Upper lobe of left lung (tissue), 4 donors: ENCODE measurements at regions not wholly inside any gene's neighbourhood (a gene's known extent, or its start where the extent isn't known, plus 50 kb on each side); places are given as distances from the start of the nearest gene placed in this dataset.

Source experiments
- EP300 ChIP-seq, 4 donors: sonication (generic); formaldehyde crosslinking; IDR thresholded peaks; one replicate each; pipeline ENCODE4 v1.5.1; 2017; ENCODE audit warnings: antibody characterized with exemption in 4 of 4, control low read depth in 2 of 4
- POLR2A ChIP-seq, 4 donors: fragments of 450-650 bp; IDR thresholded peaks; one replicate each; pipeline ENCODE4 v1.5.1; 2016 to 2017; ENCODE audit warnings: antibody characterized with exemption in 4 of 4, mild to moderate bottlenecking in 2 of 4
- TF ChIP-seq, protein P1 (sequence below), 6 experiments: fragments of 450-650 bp in 4 of 6; fragments of 200-600 bp in 2 of 6; sonication (generic) in 2 of 6; IDR thresholded peaks; one replicate each; pipeline ENCODE4 v1.5.1; 2016 to 2019; ENCODE audit warnings: antibody characterized with exemption in 6 of 6

DNA sequence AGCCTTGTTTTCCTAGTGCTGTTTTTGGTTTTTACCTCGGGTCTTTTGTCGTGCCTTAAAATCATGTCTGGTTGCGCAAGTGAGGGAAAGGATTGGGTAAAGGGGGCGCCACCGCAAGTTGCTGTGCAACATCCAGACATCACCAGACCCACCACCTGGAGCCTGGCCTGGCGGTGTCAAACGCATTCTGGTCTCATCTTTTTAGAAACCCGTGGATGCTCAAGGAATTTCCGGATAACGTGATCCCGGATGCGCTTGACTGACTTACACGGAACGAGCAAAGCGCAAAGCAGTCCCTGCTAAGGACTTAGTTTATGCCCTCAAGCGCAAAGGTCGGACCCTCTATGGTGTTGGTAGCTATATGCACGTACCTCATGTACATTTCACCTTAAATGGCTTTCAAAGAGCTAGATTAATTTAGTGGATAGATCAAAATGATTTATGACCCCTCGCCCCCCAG, 105.2 kb downstream of the OR2B2 start:
- TF ChIP-seq EP300 (IDR thresholded peaks at IDR 0.05): no peak
- TF ChIP-seq, protein P1, sequence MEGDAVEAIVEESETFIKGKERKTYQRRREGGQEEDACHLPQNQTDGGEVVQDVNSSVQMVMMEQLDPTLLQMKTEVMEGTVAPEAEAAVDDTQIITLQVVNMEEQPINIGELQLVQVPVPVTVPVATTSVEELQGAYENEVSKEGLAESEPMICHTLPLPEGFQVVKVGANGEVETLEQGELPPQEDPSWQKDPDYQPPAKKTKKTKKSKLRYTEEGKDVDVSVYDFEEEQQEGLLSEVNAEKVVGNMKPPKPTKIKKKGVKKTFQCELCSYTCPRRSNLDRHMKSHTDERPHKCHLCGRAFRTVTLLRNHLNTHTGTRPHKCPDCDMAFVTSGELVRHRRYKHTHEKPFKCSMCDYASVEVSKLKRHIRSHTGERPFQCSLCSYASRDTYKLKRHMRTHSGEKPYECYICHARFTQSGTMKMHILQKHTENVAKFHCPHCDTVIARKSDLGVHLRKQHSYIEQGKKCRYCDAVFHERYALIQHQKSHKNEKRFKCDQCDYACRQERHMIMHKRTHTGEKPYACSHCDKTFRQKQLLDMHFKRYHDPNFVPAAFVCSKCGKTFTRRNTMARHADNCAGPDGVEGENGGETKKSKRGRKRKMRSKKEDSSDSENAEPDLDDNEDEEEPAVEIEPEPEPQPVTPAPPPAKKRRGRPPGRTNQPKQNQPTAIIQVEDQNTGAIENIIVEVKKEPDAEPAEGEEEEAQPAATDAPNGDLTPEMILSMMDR (IDR thresholded peaks at IDR 0.05): no peak
- no peak for TF ChIP-seq POLR2A (IDR thresholded peaks at IDR 0.05)
